ENCODE measurements at regions not wholly inside any gene's neighbourhood (a gene's known extent, or its start where the extent isn't known, plus 50 kb on each side); places are given as distances from the start of the nearest gene placed in this dataset.
"Not testable (repeated sequence)": the region's sequence is repeated elsewhere in the genome, so short reads cannot be mapped to it uniquely, and the experiment has no call there.

- in situ Hi-C loops (cut with MboI; ENCODE audit: low pct_unique_long_range_greater_than_20kb in 2 of 9, low sequenced_read_pairs in 9 of 9, unreplicated experiment in 9 of 9), result no loop called here
- 17 to 100% (median 60%) methylated on average over 1 to 3 of the region's 3 CpGs; no CpG with 5 or more reads in 1 of the 10 experiments for WGBS, 10 experiments
- Histone ChIP-seq H3K4me1 (replicated peaks in 1 of 2) (no peaks in the 10 kb centered on the region), H3K27ac (no peak overlapping the region), H3K4me3 (no peak overlapping the region)
- ATAC-seq (replicated peaks in 6 of 8), result peak in 2 of 8 experiments; percentile 31 to 62
These were observed 337.2 kb downstream of the C7orf25 start for GRCh38 chr7:42574685-42575084.

- Histone ChIP-seq H3K4me1 (replicated peaks in 1 of 2) (no peaks in the 10 kb centered on the region), H3K4me3 (no peak overlapping the region), H3K27ac (no peak overlapping the region)
- ATAC-seq (replicated peaks in 6 of 8), result peak in 1 of 8 experiments; percentile 42
- in situ Hi-C loops (cut with MboI; ENCODE audit: low pct_unique_long_range_greater_than_20kb in 2 of 9, low sequenced_read_pairs in 9 of 9, unreplicated experiment in 9 of 9), result no loop called here
- WGBS, 10 experiments, result 32 to 100% (median 79%) methylated on average over 1 to 7 of the region's 7 CpGs
These were observed 337.1 kb upstream of the GLI3 start for GRCh38 chr7:42573881-42574672.

GRCh38 chr7:42572561-42572960, 335.6 kb upstream of the GLI3 start:
- no peak overlapping the region for H3K4me3 ChIP-seq
- no peaks in the 10 kb centered on the region for H3K4me1 ChIP-seq (replicated peaks in 1 of 2)
- H3K27ac ChIP-seq, result no peak overlapping the region
- in situ Hi-C loops (cut with MboI; ENCODE audit: low pct_unique_long_range_greater_than_20kb in 2 of 9, low sequenced_read_pairs in 9 of 9, unreplicated experiment in 9 of 9), result no loop called here
- 10 to 100% (median 50%) methylated on average over 1 of the region's 1 CpG; no CpG with 5 or more reads in 3 of the 10 experiments for WGBS, 10 experiments
- ATAC-seq (replicated peaks in 6 of 8), result no peak

GRCh38 chr7:42572056-42572455, 335.0 kb upstream of the GLI3 start:
- ATAC-seq (replicated peaks in 6 of 8), result no peak
- WGBS, 10 experiments, result 68 to 100% (median 84%) methylated on average over 1 to 8 of the region's 8 CpGs
- H3K4me3 ChIP-seq, result no peak overlapping the region
- no peak overlapping the region for H3K27ac ChIP-seq
- in situ Hi-C loops (cut with MboI; ENCODE audit: low pct_unique_long_range_greater_than_20kb in 2 of 9, low sequenced_read_pairs in 9 of 9, unreplicated experiment in 9 of 9), result no loop called here
- H3K4me1 ChIP-seq (replicated peaks in 1 of 2), result no peaks in the 10 kb centered on the region

GRCh38 chr7:42570944-42571343, 333.9 kb upstream of the GLI3 start:
- Histone ChIP-seq H3K4me1 (replicated peaks in 1 of 2) (no peaks in the 10 kb centered on the region), H3K27ac (no peak overlapping the region), H3K4me3 (no peak overlapping the region)
- in situ Hi-C loops (cut with MboI; ENCODE audit: low pct_unique_long_range_greater_than_20kb in 2 of 9, low sequenced_read_pairs in 9 of 9, unreplicated experiment in 9 of 9), result no loop called here
- no peak for ATAC-seq (replicated peaks in 6 of 8)
- WGBS, 10 experiments, result 48 to 85% (median 64%) methylated on average over 1 to 2 of the region's 2 CpGs; no CpG with 5 or more reads in 2 of the 10 experiments

GRCh38 chr7:42567051-42567450, 330.0 kb upstream of the GLI3 start:
- no peak for ATAC-seq (replicated peaks in 6 of 8)
- H3K4me3 ChIP-seq, result no peak overlapping the region
- no peaks in the 10 kb centered on the region for H3K4me1 ChIP-seq (replicated peaks in 1 of 2)
- no peak overlapping the region for H3K27ac ChIP-seq
- WGBS, 10 experiments, result 17 to 80% (median 61%) methylated on average over 1 to 4 of the region's 4 CpGs
- in situ Hi-C loops (cut with MboI; ENCODE audit: low pct_unique_long_range_greater_than_20kb in 2 of 9, low sequenced_read_pairs in 9 of 9, unreplicated experiment in 9 of 9), result no loop called here

GRCh38 chr7:42561797-42562196, 324.8 kb upstream of the GLI3 start:
- in situ Hi-C loops (cut with MboI; ENCODE audit: low pct_unique_long_range_greater_than_20kb in 2 of 9, low sequenced_read_pairs in 9 of 9, unreplicated experiment in 9 of 9), result no loop called here
- ATAC-seq (replicated peaks in 6 of 8), result peak in 1 of 8 experiments; percentile 29
- 40 to 100% (median 100%) methylated on average over 1 of the region's 1 CpG; no CpG with 5 or more reads in 5 of the 10 experiments for WGBS, 10 experiments

GRCh38 chr7:42560866-42561265, 323.9 kb upstream of the GLI3 start:
- WGBS, 10 experiments, result 33 to 100% (median 33%) methylated on average over 1 to 2 of the region's 2 CpGs; no CpG with 5 or more reads in 7 of the 10 experiments
- no peak overlapping the region for H3K27ac ChIP-seq
- no peak overlapping the region for H3K4me3 ChIP-seq
- no peak for ATAC-seq (replicated peaks in 6 of 8)
- H3K4me1 ChIP-seq (replicated peaks in 1 of 2), result no peaks in the 10 kb centered on the region
- in situ Hi-C loops (cut with MboI; ENCODE audit: low pct_unique_long_range_greater_than_20kb in 2 of 9, low sequenced_read_pairs in 9 of 9, unreplicated experiment in 9 of 9), result no loop called here

More at GRCh38 chr7:42561797-42562196, 324.8 kb upstream of the GLI3 start:
- no peaks in the 10 kb centered on the region for H3K4me1 ChIP-seq (replicated peaks in 1 of 2)
- H3K27ac ChIP-seq, result no peak overlapping the region
- H3K4me3 ChIP-seq, result no peak overlapping the region

GRCh38 chr7:42554932-42555331, 317.9 kb upstream of the GLI3 start:
- H3K27ac ChIP-seq; H3K4me3 ChIP-seq; H3K4me1 ChIP-seq (replicated peaks in 1 of 2); ATAC-seq (replicated peaks in 6 of 8); in situ Hi-C loops (cut with MboI; ENCODE audit: low pct_unique_long_range_greater_than_20kb in 2 of 9, low sequenced_read_pairs in 9 of 9, unreplicated experiment in 9 of 9): not testable (repeated sequence)
- WGBS, 10 experiments, result 60 to 75% (median 66%) methylated on average over 1 of the region's 2 CpGs; no CpG with 5 or more reads in 6 of the 10 experiments

- no peak overlapping the region for H3K27ac ChIP-seq
- ATAC-seq (replicated peaks in 6 of 8), result no peak
- in situ Hi-C loops (cut with MboI; ENCODE audit: low pct_unique_long_range_greater_than_20kb in 2 of 9, low sequenced_read_pairs in 9 of 9, unreplicated experiment in 9 of 9), result no loop called here
- no peak overlapping the region for H3K4me3 ChIP-seq
- H3K4me1 ChIP-seq (replicated peaks in 1 of 2), result no peaks in the 10 kb centered on the region
These were observed 315.2 kb upstream of the GLI3 start for GRCh38 chr7:42552227-42552626.

GRCh38 chr7:42550706-42551470, 313.9 kb upstream of the GLI3 start:
- Histone ChIP-seq H3K27ac (no peak overlapping the region), H3K4me3 (no peak overlapping the region), H3K4me1 (replicated peaks in 1 of 2) (no peaks in the 10 kb centered on the region)
- in situ Hi-C loops (cut with MboI; ENCODE audit: low pct_unique_long_range_greater_than_20kb in 2 of 9, low sequenced_read_pairs in 9 of 9, unreplicated experiment in 9 of 9), result no loop called here
- ATAC-seq (replicated peaks in 6 of 8), result no peak

- H3K27ac ChIP-seq, result no peak overlapping the region
- in situ Hi-C loops (cut with MboI; ENCODE audit: low pct_unique_long_range_greater_than_20kb in 2 of 9, low sequenced_read_pairs in 9 of 9, unreplicated experiment in 9 of 9), result no loop called here
- H3K4me3 ChIP-seq, result no peak overlapping the region
- H3K4me1 ChIP-seq (replicated peaks in 1 of 2), result no peaks in the 10 kb centered on the region
- peak in 1 of 8 experiments; percentile 74 for ATAC-seq (replicated peaks in 6 of 8)
- 38 to 63% (median 49%) methylated on average over 2 to 3 of the region's 3 CpGs for WGBS, 10 experiments
These were observed 313.0 kb upstream of the GLI3 start for GRCh38 chr7:42549866-42550485.

GRCh38 chr7:42548816-42549611, 312.0 kb upstream of the GLI3 start:
- ATAC-seq (replicated peaks in 6 of 8), result no peak
- Histone ChIP-seq H3K4me1 (replicated peaks in 1 of 2) (no peaks in the 10 kb centered on the region), H3K4me3 (no peak overlapping the region), H3K27ac (no peak overlapping the region)
- WGBS, 10 experiments, result 50 to 95% (median 79%) methylated on average over 3 to 6 of the region's 6 CpGs
- in situ Hi-C loops (cut with MboI; ENCODE audit: low pct_unique_long_range_greater_than_20kb in 2 of 9, low sequenced_read_pairs in 9 of 9, unreplicated experiment in 9 of 9), result no loop called here
